Cardiac muscle cell (in vitro differentiated cells and primary cell): ENCODE measurements at regions not wholly inside any gene's neighbourhood (a gene's known extent, or its start where the extent isn't known, plus 50 kb on each side); places are given as distances from the start of the nearest gene placed in this dataset.
A peak's percentile ranks its signal among the peaks of the same experiment; 100 is the strongest.

ENCODE experiments used
- DNase-seq, 2 donors: peaks; one replicate each; pipeline versions ENCODE4 v3.0.0 to v3.0.0-alpha.2; 2010 to 2017; ENCODE audit warnings: low read depth in 1 of 2, low spot score in 1 of 2
- H3K27ac ChIP-seq: fragments of 200-600 bp; sonication (generic); 2 replicates; pipeline ENCODE4 v1.5.1; 2016
- H3K27me3 ChIP-seq: fragments of 200-600 bp; sonication (generic); 2 replicates; pipeline ENCODE4 v1.6.0; 2016; ENCODE audit warnings: control low read depth
- H3K36me3 ChIP-seq: fragments of 200-600 bp; sonication (generic); 2 replicates; pipeline ENCODE4 v1.5.1; 2016; ENCODE audit warnings: control low read depth
- H3K4me1 ChIP-seq: fragments of 200-600 bp; sonication (generic); 2 replicates; pipeline ENCODE4 v1.8.1; 2017; ENCODE audit warnings: low read depth, mild to moderate bottlenecking, mixed run types
- H3K4me3 ChIP-seq: fragments of 200-600 bp; sonication (generic); 2 replicates; pipeline ENCODE4 v1.5.1; 2016; ENCODE audit warnings: mild to moderate bottlenecking
- H3K9me3 ChIP-seq: fragments of 200-600 bp; sonication (generic); 2 replicates; pipeline ENCODE4 v1.5.1; 2017; ENCODE audit warnings: low read depth, mild to moderate bottlenecking, control low read depth
- CTCF ChIP-seq: IDR thresholded peaks from 2 replicates; pipeline ENCODE4 v1.5.1; 2012; ENCODE audit warnings: low read depth, mild to moderate bottlenecking, low read length

DNA sequence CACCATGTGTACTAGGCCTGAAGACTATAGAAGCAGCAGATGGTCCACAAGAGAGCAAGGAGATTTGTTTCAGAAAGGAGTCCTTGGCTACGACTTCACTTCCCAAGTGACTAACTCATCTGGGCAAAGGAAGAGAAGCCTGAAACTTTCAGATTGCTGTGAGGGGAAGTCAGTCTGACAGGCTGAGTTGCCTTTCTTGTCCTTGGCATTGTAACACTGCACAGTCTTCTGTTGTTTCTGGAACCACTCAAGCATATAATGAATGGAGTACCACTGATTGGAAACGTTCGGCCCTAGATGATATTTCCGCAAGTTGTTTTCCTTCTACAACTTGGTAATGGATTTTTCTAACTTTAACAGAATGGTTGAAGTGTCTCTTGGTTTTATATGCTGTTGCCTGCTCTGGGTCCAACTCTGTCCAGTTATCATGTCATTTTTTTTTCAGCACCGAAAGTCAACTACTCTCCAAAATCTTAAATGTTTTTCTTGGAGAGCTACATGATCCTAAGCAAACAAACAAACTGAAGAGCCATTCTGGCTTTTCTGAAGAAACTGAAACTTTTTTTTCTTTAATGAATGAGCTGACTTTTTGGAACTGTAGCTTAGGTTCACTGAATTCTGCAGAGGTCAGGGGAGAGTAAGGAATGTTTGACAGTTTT, 685.7 kb downstream of the MECOM start:
- TF ChIP-seq CTCF: no peak

GRCh38 chr3:168976969-168977368, 686.5 kb downstream of the MECOM start:
- Histone ChIP-seq H3K36me3 (no peaks in the 10 kb centered on the region), H3K4me3 (no peak overlapping the region), H3K4me1 (peaks cover 9% of the 10 kb centered on the region), H3K27ac (no peak overlapping the region), H3K9me3 (no peaks in the 10 kb centered on the region), H3K27me3 (no peaks in the 10 kb centered on the region)
- TF ChIP-seq CTCF: no peak
- no peak for DNase-seq

More for the DNA sequence above, 685.7 kb downstream of the MECOM start:
- Histone ChIP-seq H3K27ac (no peak overlapping the region), H3K9me3 (no peaks in the 10 kb centered on the region), H3K36me3 (no peaks in the 10 kb centered on the region), H3K27me3 (no peaks in the 10 kb centered on the region), H3K4me3 (no peak overlapping the region), H3K4me1 (peaks cover 9% of the 10 kb centered on the region)
- peak; percentile 10 to 53 for DNase-seq

- Histone ChIP-seq H3K27ac (no peak overlapping the region), H3K9me3 (no peaks in the 10 kb centered on the region), H3K36me3 (no peaks in the 10 kb centered on the region), H3K27me3 (no peaks in the 10 kb centered on the region), H3K4me3 (no peak overlapping the region), H3K4me1 (peaks cover 9% of the 10 kb centered on the region)
- DNase-seq: no peak
- TF ChIP-seq CTCF: no peak
Observed at GRCh38 chr3:168975576-168975975, 687.9 kb downstream of the MECOM start.

DNA sequence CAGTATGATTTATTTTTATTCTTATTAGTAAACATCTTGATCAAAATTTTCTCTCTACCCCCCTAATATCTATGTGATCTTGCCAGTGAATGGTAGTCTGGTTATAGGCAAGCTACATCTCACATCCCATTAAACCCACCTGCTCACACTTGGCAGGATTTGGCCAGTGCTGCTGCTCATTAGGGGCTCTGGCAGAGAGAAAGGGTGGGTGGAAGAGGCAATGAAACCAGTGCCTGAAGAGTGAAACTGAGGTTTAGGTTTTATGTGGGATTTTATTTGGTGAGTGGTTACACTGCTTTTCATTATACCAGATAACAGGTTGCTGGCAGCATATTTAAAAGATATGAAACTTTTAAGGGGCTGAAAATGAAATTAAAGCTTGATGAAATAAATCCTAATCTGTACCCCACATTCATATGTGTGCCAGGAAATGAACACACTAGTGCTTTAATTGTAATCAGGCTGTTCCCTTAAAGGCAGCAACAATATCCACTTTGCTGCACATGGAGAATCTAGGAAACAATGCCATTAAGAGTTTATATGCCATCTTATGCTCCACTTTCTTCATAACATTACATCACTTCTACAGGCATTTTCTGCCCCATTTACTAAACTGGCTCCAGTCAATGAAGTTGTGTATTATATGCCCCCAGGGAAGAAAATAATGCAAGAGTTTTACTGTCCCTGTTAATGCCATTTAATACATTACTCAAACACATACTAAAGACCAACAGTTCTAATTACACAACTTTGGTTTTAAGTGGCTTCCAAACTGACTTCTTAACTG, 688.7 kb downstream of the MECOM start:
- no peaks in the 10 kb centered on the region for H3K27me3 ChIP-seq

GRCh38 chr3:168973897-168974296, 689.6 kb downstream of the MECOM start:
- H3K4me3 ChIP-seq: no peak overlapping the region
- no peak for TF ChIP-seq CTCF

More for the DNA sequence above, 688.7 kb downstream of the MECOM start:
- Histone ChIP-seq H3K4me3 (no peak overlapping the region), H3K27ac (no peak overlapping the region), H3K36me3 (no peaks in the 10 kb centered on the region), H3K4me1 (peaks cover 9% of the 10 kb centered on the region), H3K9me3 (no peaks in the 10 kb centered on the region)
- no peak for DNase-seq
- TF ChIP-seq CTCF: no peak

More at GRCh38 chr3:168973897-168974296, 689.6 kb downstream of the MECOM start:
- no peaks in the 10 kb centered on the region for H3K27me3 ChIP-seq
- no peaks in the 10 kb centered on the region for H3K36me3 ChIP-seq
- H3K9me3 ChIP-seq: no peaks in the 10 kb centered on the region
- H3K27ac ChIP-seq: no peak overlapping the region
- DNase-seq: no peak
- peaks cover 9% of the 10 kb centered on the region for H3K4me1 ChIP-seq
